Ovary (tissue), 3 donors: ENCODE measurements at regions not wholly inside any gene's neighbourhood (a gene's known extent, or its start where the extent isn't known, plus 50 kb on each side); places are given as distances from the start of the nearest gene placed in this dataset.

Experiments
- CTCF ChIP-seq, 3 donors: fragments of 450-650 bp in 2 of 3; fragments of 200-600 bp in 1 of 3; IDR thresholded peaks; one replicate each; pipeline versions ENCODE4 v1.5.1 to v1.8.0; 2016 to 2022; ENCODE audit warnings: antibody characterized with exemption in 3 of 3, mild to moderate bottlenecking in 1 of 3
- EP300 ChIP-seq: sonication (generic); formaldehyde crosslinking; IDR thresholded peaks from one replicate; pipeline ENCODE4 v1.6.1; 2017; ENCODE audit warnings: antibody characterized with exemption
- POLR2A ChIP-seq: fragments of 450-650 bp; IDR thresholded peaks from one replicate; pipeline ENCODE4 v1.6.1; 2017; ENCODE audit warnings: antibody characterized with exemption, mild to moderate bottlenecking, moderate library complexity
- donor health status: DM: no; HTN: no; CAD: no.

GRCh38 chr4:156100651-156101050 is 147.0 kb upstream of the CTSO start:
- TF ChIP-seq EP300 (no peak), CTCF (IDR thresholded peaks at IDR 0.05) (no peak), POLR2A (no peak)
